ENCODE measurements at regions not wholly inside any gene's neighbourhood (a gene's known extent, or its start where the extent isn't known, plus 50 kb on each side); places are given as distances from the start of the nearest gene placed in this dataset.

DNA sequence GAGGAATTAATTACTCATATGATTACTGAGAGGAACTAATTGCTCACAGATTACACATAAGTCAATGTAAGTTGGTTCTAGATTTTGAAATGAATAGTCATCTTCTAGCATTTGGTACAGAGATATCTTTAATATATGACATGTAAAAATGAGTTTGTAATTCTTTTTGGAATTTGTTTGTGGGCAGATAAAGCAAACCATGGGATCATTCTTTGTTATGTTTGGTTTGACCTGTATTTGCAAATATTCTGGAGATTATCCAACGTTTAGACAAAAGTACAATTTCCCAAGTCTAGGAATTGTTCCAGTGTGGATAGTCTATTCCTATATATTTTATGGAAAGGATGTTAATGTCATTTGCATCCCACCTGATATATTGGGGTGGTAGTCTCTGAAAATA lies 309.6 kb upstream of the EDNRB start:
- Histone ChIP-seq H3K36me3 (ENCODE audit: insufficient read depth, low read length) (no peaks in the 10 kb centered on the region), H3F3A (ENCODE audit: insufficient read depth, low read length, poor library complexity, severe bottlenecking) (no peaks in the 10 kb centered on the region), H2AFZ (ENCODE audit: low read depth, low read length) (no peak overlapping the region), H3K27ac (ENCODE audit: low read length) (no peak overlapping the region), H3K4me3 (ENCODE audit: low read length) (no peak overlapping the region), H3K9me2 (ENCODE audit: insufficient read depth, low read length) (no peaks in the 10 kb centered on the region), H4K20me1 (ENCODE audit: insufficient read depth) (no peaks in the 10 kb centered on the region), H3K79me2 (replicated peaks; ENCODE audit: insufficient read depth, low read length) (no peaks in the 10 kb centered on the region), H3K9me3 (ENCODE audit: low read length) (no peaks in the 10 kb centered on the region), H3K27me3 (ENCODE audit: insufficient read depth, low read depth, low read length) (no peaks in the 10 kb centered on the region), H3K9ac (ENCODE audit: low read length) (no peak overlapping the region), H3K4me2 (ENCODE audit: low read length) (no peak overlapping the region)
- TF ChIP-seq MXI1 (conservative IDR thresholded peaks at IDR 0.05; ENCODE audit: poor library complexity, severe bottlenecking): no peak
- TF ChIP-seq TAF1 (IDR thresholded peaks at IDR 0.05; ENCODE audit: low read depth): no peak
- no peak for TF ChIP-seq RAD21 (conservative IDR thresholded peaks at IDR 0.05)
- no peak for TF ChIP-seq SMC3 (conservative IDR thresholded peaks at IDR 0.05; ENCODE audit: poor library complexity)
- TF ChIP-seq, protein P1, sequence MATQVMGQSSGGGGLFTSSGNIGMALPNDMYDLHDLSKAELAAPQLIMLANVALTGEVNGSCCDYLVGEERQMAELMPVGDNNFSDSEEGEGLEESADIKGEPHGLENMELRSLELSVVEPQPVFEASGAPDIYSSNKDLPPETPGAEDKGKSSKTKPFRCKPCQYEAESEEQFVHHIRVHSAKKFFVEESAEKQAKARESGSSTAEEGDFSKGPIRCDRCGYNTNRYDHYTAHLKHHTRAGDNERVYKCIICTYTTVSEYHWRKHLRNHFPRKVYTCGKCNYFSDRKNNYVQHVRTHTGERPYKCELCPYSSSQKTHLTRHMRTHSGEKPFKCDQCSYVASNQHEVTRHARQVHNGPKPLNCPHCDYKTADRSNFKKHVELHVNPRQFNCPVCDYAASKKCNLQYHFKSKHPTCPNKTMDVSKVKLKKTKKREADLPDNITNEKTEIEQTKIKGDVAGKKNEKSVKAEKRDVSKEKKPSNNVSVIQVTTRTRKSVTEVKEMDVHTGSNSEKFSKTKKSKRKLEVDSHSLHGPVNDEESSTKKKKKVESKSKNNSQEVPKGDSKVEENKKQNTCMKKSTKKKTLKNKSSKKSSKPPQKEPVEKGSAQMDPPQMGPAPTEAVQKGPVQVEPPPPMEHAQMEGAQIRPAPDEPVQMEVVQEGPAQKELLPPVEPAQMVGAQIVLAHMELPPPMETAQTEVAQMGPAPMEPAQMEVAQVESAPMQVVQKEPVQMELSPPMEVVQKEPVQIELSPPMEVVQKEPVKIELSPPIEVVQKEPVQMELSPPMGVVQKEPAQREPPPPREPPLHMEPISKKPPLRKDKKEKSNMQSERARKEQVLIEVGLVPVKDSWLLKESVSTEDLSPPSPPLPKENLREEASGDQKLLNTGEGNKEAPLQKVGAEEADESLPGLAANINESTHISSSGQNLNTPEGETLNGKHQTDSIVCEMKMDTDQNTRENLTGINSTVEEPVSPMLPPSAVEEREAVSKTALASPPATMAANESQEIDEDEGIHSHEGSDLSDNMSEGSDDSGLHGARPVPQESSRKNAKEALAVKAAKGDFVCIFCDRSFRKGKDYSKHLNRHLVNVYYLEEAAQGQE (IDR thresholded peaks at IDR 0.05; ENCODE audit: borderline replicate concordance): no peak
- TF ChIP-seq POLR2AphosphoS5 (IDR thresholded peaks at IDR 0.05): no peak
- no peak for TF ChIP-seq EZH2 (IDR thresholded peaks at IDR 0.05; ENCODE audit: borderline replicate concordance, insufficient read depth, low read length, poor library complexity, severe bottlenecking)
- no peak for TF ChIP-seq EP300 (conservative IDR thresholded peaks at IDR 0.05; ENCODE audit: poor library complexity, severe bottlenecking)
- TF ChIP-seq, protein P2, sequence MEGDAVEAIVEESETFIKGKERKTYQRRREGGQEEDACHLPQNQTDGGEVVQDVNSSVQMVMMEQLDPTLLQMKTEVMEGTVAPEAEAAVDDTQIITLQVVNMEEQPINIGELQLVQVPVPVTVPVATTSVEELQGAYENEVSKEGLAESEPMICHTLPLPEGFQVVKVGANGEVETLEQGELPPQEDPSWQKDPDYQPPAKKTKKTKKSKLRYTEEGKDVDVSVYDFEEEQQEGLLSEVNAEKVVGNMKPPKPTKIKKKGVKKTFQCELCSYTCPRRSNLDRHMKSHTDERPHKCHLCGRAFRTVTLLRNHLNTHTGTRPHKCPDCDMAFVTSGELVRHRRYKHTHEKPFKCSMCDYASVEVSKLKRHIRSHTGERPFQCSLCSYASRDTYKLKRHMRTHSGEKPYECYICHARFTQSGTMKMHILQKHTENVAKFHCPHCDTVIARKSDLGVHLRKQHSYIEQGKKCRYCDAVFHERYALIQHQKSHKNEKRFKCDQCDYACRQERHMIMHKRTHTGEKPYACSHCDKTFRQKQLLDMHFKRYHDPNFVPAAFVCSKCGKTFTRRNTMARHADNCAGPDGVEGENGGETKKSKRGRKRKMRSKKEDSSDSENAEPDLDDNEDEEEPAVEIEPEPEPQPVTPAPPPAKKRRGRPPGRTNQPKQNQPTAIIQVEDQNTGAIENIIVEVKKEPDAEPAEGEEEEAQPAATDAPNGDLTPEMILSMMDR (IDR thresholded peaks at IDR 0.05; ENCODE audit: poor library complexity, severe bottlenecking): no peak

DNA sequence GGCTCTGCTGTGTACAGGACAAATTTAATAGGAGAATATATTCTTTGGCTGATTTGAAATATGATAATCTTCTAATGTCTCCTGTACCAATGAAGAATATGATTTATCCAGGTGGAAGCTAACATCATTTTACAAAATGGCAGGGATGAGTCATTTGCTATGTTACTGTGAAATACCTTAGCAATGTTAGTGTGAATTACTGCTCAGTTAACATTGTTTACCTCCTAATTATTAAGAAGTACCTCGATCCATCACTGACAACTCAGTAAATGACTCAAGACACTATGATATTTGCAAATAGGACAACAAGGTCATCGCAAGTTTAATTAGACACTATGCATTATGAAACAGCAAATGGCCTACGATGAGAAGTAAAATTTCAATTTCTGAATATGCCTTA lies 309.1 kb upstream of the EDNRB start:
- TF ChIP-seq MXI1 (conservative IDR thresholded peaks at IDR 0.05; ENCODE audit: poor library complexity, severe bottlenecking): no peak
- TF ChIP-seq POLR2AphosphoS5 (IDR thresholded peaks at IDR 0.05): no peak
- TF ChIP-seq EP300 (conservative IDR thresholded peaks at IDR 0.05; ENCODE audit: poor library complexity, severe bottlenecking): no peak
- TF ChIP-seq, protein P1 (IDR thresholded peaks at IDR 0.05; ENCODE audit: borderline replicate concordance): no peak
- TF ChIP-seq, protein P2 (IDR thresholded peaks at IDR 0.05; ENCODE audit: poor library complexity, severe bottlenecking): no peak
- no peak for TF ChIP-seq TAF1 (IDR thresholded peaks at IDR 0.05; ENCODE audit: low read depth)
- TF ChIP-seq EZH2 (IDR thresholded peaks at IDR 0.05; ENCODE audit: borderline replicate concordance, insufficient read depth, low read length, poor library complexity, severe bottlenecking): no peak
- no peak for TF ChIP-seq SMC3 (conservative IDR thresholded peaks at IDR 0.05; ENCODE audit: poor library complexity)
- TF ChIP-seq RAD21 (conservative IDR thresholded peaks at IDR 0.05): no peak
- Histone ChIP-seq H3K9me2 (ENCODE audit: insufficient read depth, low read length) (no peaks in the 10 kb centered on the region), H3K27me3 (ENCODE audit: insufficient read depth, low read depth, low read length) (no peaks in the 10 kb centered on the region), H3K36me3 (ENCODE audit: insufficient read depth, low read length) (no peaks in the 10 kb centered on the region), H3K4me2 (ENCODE audit: low read length) (no peak overlapping the region), H3K9ac (ENCODE audit: low read length) (no peak overlapping the region), H2AFZ (ENCODE audit: low read depth, low read length) (no peak overlapping the region), H3K4me3 (ENCODE audit: low read length) (no peak overlapping the region), H3K79me2 (replicated peaks; ENCODE audit: insufficient read depth, low read length) (no peaks in the 10 kb centered on the region), H4K20me1 (ENCODE audit: insufficient read depth) (no peaks in the 10 kb centered on the region), H3F3A (ENCODE audit: insufficient read depth, low read length, poor library complexity, severe bottlenecking) (no peaks in the 10 kb centered on the region), H3K9me3 (ENCODE audit: low read length) (no peaks in the 10 kb centered on the region), H3K27ac (ENCODE audit: low read length) (no peak overlapping the region)

Data from neural cell (in vitro differentiated cells).